Ovary (tissue), 3 donors: ENCODE measurements at regions not wholly inside any gene's neighbourhood (a gene's known extent, or its start where the extent isn't known, plus 50 kb on each side); places are given as distances from the start of the nearest gene placed in this dataset.
"Not testable (repeated sequence)": the region's sequence is repeated elsewhere in the genome, so short reads cannot be mapped to it uniquely, and the experiment has no call there.

Experiments
- POLR2A ChIP-seq: fragments of 450-650 bp; IDR thresholded peaks from one replicate; pipeline ENCODE4 v1.6.1; 2017; ENCODE audit warnings: antibody characterized with exemption, mild to moderate bottlenecking, moderate library complexity
- TF ChIP-seq, protein P1 (sequence below), 3 donors: fragments of 450-650 bp in 2 of 3; fragments of 200-600 bp in 1 of 3; IDR thresholded peaks; one replicate each; pipeline versions ENCODE4 v1.5.1 to v1.8.0; 2016 to 2022; ENCODE audit warnings: antibody characterized with exemption in 3 of 3, mild to moderate bottlenecking in 1 of 3
- donor health status: DM: no; HTN: no; CAD: no.

DNA sequence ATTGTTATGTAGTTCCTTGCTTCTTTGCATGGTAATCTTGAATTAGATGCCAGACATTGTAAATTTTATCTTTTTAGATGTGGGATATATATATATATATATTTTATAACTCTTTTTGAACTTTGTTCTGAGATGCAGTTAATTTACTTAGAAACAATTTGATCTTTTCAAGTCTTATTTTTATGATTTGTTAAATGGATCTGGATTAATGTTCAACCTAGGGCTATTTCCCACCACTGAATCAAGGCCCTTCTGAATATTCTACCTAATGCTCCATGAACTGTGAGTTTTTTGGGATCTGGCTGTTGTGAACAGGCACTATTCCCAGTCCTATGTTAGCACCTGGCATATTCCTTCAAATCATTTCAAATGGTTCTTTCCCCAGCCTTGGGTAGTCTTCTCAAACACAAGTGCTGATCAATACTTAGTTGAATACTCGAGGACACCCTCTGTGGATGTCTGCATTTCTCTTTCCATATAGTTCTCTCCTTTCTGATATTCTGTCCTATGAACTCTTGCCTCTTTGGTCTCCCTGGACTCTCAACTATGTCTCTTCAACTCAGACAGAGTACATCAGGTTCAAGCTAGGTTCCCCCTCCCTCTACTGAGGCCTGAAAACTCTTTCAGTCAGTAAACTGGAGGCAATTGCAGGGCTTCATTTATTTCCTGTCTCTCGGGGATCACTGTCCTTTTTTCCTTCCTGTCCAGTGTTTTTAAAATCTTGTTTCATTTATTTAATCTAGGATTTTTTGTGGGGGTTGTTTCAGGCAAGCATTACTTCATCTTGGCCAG, 1538.1 kb downstream of the KHDRBS2 start:
- TF ChIP-seq, protein P1, sequence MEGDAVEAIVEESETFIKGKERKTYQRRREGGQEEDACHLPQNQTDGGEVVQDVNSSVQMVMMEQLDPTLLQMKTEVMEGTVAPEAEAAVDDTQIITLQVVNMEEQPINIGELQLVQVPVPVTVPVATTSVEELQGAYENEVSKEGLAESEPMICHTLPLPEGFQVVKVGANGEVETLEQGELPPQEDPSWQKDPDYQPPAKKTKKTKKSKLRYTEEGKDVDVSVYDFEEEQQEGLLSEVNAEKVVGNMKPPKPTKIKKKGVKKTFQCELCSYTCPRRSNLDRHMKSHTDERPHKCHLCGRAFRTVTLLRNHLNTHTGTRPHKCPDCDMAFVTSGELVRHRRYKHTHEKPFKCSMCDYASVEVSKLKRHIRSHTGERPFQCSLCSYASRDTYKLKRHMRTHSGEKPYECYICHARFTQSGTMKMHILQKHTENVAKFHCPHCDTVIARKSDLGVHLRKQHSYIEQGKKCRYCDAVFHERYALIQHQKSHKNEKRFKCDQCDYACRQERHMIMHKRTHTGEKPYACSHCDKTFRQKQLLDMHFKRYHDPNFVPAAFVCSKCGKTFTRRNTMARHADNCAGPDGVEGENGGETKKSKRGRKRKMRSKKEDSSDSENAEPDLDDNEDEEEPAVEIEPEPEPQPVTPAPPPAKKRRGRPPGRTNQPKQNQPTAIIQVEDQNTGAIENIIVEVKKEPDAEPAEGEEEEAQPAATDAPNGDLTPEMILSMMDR (IDR thresholded peaks at IDR 0.05), result not testable (repeated sequence)
- TF ChIP-seq POLR2A, result not testable (repeated sequence)
